AG09319 (cell line): ENCODE measurements at regions not wholly inside any gene's neighbourhood (a gene's known extent, or its start where the extent isn't known, plus 50 kb on each side); places are given as distances from the start of the nearest gene placed in this dataset.

Experiments used
- DNase-seq: peaks from one replicate; pipeline ENCODE4 v3.0.0-alpha.2; 2010; ENCODE audit warnings: low read depth; ENCODE audit errors: extremely low read depth
- CTCF ChIP-seq: IDR thresholded peaks from 2 replicates; pipeline ENCODE4 v1.5.1; 2011; ENCODE audit warnings: low read depth, mild to moderate bottlenecking, inconsistent platforms, low read length, moderate library complexity

GRCh38 chr7:18366394-18366793 is 129.2 kb upstream of the HDAC9 start:
- no peak for TF ChIP-seq CTCF
- DNase-seq, result no peak

DNA sequence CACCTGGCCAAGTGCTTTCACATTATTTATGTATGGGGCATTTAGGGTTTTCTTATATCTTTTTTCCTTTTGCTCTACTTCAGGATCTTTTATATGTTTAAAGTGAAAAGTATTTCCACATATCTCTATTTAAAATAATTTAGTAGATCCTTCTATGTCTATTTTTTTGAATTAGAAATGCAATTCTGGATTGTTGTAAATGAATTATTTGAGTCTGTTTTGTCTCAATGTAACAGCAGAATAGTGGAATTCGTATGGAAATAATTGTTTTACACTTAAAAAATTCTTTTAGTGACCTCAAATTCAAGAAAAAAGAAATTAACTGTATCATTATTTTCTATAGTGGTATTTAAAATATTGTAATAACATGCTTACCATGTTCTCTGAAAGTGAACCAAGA is 126.5 kb upstream of the HDAC9 start:
- DNase-seq, result no peak
- no peak for TF ChIP-seq CTCF

GRCh38 chr7:18370633-18371032 is 124.9 kb upstream of the HDAC9 start:
- no peak for TF ChIP-seq CTCF
- DNase-seq, result no peak

DNA sequence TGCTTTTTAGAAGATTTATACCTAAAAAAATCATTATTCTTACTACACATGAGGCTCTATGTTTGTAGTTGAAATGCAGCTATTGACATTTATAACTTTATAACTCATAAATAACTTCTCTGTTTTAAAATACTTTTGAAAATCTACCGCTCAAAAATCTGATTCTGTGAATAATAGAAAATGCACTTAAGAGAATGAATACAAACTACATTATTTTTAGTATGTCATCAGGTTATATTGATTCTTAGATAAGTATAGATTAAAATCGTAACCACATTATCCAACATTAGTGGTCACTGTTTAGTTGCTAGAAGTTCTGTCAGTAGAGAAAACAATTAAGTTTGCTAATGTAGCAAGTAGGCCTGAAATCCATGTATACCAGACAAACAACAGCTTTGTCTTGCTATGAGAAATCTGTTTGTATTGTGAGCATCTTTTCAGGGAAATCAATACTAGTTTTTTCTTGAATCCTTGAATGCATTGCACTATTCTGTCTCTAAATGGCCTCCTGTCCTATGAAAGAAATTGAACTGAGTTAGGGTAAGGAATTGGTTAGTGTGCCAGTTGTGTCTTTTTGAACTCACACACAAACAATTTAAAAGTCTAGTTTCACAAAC is 116.5 kb upstream of the HDAC9 start:
- no peak for TF ChIP-seq CTCF
- no peak for DNase-seq

DNA sequence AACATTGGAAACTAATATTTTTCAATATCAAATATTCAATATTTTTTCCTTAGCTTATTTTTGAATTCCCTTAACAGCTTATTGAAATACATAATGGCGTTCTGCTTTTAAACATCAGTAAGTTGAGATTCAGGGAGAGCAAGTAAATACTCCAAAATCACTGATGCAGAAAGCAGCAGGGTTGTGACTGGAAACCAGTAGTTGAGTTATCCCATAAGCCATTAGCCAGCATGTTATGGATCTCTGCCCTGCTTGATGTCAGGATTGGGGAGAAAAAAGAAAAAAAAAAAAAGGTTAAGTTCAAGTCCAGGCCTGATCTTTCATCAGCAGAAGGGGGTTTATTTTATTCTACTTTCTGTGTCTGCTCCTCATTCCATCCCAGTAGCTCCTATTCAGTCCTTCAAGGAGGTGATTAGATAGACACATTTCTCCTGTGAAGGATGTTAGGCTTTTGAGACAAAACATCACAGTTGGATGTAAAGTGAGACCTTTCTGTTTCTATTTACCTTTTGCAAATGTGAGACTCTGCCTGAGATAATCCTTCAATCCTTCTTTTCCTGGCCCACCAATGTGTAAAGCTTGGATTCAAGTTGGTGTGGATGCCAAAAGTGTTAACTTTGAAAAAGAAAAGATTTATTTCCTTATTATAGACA is 110.9 kb upstream of the HDAC9 start:
- TF ChIP-seq CTCF, result no peak
- DNase-seq, result no peak

DNA sequence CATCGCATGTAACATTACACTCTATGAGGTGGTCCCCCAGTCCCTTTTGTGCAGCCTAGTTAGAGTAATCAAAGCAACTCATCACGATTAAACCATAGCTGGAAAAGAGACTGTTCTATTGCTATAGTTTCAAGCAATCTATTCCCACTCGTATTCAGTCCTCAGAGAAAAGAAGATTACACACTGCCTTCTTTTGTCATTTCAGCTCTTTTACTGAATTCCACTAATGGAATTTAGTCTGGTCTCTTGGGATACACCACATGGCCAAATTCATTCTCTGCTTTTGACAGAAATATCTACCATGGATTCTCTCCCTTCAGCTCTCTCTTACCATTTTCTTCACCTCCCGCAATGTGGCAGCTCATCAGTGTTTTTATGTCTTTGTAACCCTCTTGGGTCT is 108.9 kb upstream of the HDAC9 start:
- no peak for TF ChIP-seq CTCF
- DNase-seq, result no peak

DNA sequence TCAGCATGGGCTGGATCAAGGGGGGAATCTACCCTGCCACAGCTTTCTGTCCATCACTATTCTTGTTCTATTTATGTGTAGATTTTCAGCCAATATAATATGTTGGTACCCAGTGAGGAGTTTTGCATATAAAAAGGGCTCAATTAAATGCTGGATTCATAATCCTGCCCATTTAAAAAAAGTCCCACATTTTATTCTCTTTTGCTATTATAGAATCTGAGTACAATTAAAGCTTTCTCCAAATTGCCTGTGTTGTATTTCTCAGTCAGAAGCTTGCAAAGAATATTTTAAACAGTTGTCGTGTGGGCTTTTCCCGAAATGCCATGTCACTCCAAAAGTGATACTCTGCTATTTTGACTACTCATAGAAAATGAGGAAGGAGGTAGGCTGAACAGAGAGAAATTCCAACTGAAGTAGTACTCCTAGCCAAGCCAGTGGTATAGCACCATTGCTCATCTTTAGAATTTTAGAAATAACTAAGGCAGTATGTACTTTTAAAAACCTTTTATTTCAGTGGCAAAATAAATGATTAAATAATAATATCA is 108.3 kb upstream of the HDAC9 start:
- no peak for DNase-seq
- no peak for TF ChIP-seq CTCF
